ENCODE measurements at regions not wholly inside any gene's neighbourhood (a gene's known extent, or its start where the extent isn't known, plus 50 kb on each side); places are given as distances from the start of the nearest gene placed in this dataset.

DNA sequence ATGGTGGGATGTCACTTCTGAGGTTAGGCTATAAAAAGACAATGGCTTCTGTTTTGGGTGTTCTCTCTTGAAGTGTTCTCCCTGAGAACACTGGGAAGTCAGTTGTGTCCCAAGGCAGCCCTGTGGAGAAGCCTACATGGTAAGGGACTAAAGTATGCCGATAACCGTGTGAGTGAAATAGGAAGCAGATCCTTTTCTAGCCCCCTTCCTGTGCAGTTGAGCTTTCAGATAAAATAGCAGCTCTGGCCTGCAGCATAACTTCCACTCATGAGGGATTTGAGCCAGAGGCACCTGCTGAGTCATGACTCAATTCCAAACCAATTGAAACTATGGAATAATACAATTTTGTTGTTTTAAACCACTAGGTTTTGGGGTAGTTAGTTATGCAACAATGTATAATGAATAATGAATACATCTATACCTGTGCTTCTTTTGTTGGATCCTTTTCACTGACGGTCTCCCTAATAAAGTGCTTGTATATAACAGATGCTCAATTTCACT, 241.6 kb downstream of the TFAP2B start:
- no peaks in the 10 kb centered on the region for H3K27me3 ChIP-seq (ENCODE audit: insufficient read depth)
- no peaks in the 10 kb centered on the region for H3K79me2 ChIP-seq (replicated peaks; ENCODE audit: insufficient read depth)
- H4K20me1 ChIP-seq (replicated peaks; ENCODE audit: insufficient read depth), result no peaks in the 10 kb centered on the region
- no peaks in the 10 kb centered on the region for H3K36me3 ChIP-seq (ENCODE audit: insufficient read depth)
- H3F3A ChIP-seq (replicated peaks; ENCODE audit: low read depth), result no peaks in the 10 kb centered on the region
- ATAC-seq (no peak), DNase-seq (ENCODE audit: low spot score) (no peak)
- H3K9me2 ChIP-seq (ENCODE audit: insufficient read depth), result 0 out of 2 replicates have a peak, but pooled peaks cover 8% of the 10 kb centered on the region
- no peak overlapping the region for H3K4me3 ChIP-seq
- peaks cover 8% of the 10 kb centered on the region; the same call in 2 of the 3 replicates for H3K4me1 Mint-ChIP-seq
- no peak overlapping the region for H3K27ac Mint-ChIP-seq
- H2AFZ ChIP-seq, result no peak overlapping the region
- H3K27me3 Mint-ChIP-seq (ENCODE audit: insufficient read depth, low read depth, poor library complexity), result no peaks in the 10 kb centered on the region
- no peaks in the 10 kb centered on the region for H3K36me3 Mint-ChIP-seq (ENCODE audit: low read depth)
- H3K4me1 ChIP-seq (ENCODE audit: insufficient read depth), result peaks cover 7% of the 10 kb centered on the region; the same call in 1 of the 2 replicates
- H3K4me3 Mint-ChIP-seq, result no peak overlapping the region
- no peak overlapping the region for H3K27ac ChIP-seq (ENCODE audit: low read depth)
- TF ChIP-seq ZNF114 (CRISPR knock-in tag; IDR thresholded peaks at IDR 0.05) (no peak), EZH2phosphoT487 (IDR thresholded peaks at IDR 0.05; ENCODE audit: unreplicated experiment) (no peak), POLR2AphosphoS5 (IDR thresholded peaks at IDR 0.05; ENCODE audit: low read depth) (no peak), EZH2 (IDR thresholded peaks at IDR 0.05; ENCODE audit: low read depth, unreplicated experiment) (no peak), NANOG (IDR thresholded peaks at IDR 0.05; ENCODE audit: borderline replicate concordance) (no peak), CREB1 (CRISPR knock-in tag; IDR thresholded peaks at IDR 0.05; ENCODE audit: low read depth) (no peak), ZNF331 (CRISPR knock-in tag; IDR thresholded peaks at IDR 0.05; ENCODE audit: low read depth) (no peak), STAT1 (IDR thresholded peaks at IDR 0.05; ENCODE audit: unreplicated experiment) (no peak), JUNB (IDR thresholded peaks at IDR 0.05; ENCODE audit: unreplicated experiment) (no peak)
- TF ChIP-seq, protein P1, sequence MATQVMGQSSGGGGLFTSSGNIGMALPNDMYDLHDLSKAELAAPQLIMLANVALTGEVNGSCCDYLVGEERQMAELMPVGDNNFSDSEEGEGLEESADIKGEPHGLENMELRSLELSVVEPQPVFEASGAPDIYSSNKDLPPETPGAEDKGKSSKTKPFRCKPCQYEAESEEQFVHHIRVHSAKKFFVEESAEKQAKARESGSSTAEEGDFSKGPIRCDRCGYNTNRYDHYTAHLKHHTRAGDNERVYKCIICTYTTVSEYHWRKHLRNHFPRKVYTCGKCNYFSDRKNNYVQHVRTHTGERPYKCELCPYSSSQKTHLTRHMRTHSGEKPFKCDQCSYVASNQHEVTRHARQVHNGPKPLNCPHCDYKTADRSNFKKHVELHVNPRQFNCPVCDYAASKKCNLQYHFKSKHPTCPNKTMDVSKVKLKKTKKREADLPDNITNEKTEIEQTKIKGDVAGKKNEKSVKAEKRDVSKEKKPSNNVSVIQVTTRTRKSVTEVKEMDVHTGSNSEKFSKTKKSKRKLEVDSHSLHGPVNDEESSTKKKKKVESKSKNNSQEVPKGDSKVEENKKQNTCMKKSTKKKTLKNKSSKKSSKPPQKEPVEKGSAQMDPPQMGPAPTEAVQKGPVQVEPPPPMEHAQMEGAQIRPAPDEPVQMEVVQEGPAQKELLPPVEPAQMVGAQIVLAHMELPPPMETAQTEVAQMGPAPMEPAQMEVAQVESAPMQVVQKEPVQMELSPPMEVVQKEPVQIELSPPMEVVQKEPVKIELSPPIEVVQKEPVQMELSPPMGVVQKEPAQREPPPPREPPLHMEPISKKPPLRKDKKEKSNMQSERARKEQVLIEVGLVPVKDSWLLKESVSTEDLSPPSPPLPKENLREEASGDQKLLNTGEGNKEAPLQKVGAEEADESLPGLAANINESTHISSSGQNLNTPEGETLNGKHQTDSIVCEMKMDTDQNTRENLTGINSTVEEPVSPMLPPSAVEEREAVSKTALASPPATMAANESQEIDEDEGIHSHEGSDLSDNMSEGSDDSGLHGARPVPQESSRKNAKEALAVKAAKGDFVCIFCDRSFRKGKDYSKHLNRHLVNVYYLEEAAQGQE (IDR thresholded peaks at IDR 0.05; ENCODE audit: unreplicated experiment), result no peak
- TF ChIP-seq, protein P2, sequence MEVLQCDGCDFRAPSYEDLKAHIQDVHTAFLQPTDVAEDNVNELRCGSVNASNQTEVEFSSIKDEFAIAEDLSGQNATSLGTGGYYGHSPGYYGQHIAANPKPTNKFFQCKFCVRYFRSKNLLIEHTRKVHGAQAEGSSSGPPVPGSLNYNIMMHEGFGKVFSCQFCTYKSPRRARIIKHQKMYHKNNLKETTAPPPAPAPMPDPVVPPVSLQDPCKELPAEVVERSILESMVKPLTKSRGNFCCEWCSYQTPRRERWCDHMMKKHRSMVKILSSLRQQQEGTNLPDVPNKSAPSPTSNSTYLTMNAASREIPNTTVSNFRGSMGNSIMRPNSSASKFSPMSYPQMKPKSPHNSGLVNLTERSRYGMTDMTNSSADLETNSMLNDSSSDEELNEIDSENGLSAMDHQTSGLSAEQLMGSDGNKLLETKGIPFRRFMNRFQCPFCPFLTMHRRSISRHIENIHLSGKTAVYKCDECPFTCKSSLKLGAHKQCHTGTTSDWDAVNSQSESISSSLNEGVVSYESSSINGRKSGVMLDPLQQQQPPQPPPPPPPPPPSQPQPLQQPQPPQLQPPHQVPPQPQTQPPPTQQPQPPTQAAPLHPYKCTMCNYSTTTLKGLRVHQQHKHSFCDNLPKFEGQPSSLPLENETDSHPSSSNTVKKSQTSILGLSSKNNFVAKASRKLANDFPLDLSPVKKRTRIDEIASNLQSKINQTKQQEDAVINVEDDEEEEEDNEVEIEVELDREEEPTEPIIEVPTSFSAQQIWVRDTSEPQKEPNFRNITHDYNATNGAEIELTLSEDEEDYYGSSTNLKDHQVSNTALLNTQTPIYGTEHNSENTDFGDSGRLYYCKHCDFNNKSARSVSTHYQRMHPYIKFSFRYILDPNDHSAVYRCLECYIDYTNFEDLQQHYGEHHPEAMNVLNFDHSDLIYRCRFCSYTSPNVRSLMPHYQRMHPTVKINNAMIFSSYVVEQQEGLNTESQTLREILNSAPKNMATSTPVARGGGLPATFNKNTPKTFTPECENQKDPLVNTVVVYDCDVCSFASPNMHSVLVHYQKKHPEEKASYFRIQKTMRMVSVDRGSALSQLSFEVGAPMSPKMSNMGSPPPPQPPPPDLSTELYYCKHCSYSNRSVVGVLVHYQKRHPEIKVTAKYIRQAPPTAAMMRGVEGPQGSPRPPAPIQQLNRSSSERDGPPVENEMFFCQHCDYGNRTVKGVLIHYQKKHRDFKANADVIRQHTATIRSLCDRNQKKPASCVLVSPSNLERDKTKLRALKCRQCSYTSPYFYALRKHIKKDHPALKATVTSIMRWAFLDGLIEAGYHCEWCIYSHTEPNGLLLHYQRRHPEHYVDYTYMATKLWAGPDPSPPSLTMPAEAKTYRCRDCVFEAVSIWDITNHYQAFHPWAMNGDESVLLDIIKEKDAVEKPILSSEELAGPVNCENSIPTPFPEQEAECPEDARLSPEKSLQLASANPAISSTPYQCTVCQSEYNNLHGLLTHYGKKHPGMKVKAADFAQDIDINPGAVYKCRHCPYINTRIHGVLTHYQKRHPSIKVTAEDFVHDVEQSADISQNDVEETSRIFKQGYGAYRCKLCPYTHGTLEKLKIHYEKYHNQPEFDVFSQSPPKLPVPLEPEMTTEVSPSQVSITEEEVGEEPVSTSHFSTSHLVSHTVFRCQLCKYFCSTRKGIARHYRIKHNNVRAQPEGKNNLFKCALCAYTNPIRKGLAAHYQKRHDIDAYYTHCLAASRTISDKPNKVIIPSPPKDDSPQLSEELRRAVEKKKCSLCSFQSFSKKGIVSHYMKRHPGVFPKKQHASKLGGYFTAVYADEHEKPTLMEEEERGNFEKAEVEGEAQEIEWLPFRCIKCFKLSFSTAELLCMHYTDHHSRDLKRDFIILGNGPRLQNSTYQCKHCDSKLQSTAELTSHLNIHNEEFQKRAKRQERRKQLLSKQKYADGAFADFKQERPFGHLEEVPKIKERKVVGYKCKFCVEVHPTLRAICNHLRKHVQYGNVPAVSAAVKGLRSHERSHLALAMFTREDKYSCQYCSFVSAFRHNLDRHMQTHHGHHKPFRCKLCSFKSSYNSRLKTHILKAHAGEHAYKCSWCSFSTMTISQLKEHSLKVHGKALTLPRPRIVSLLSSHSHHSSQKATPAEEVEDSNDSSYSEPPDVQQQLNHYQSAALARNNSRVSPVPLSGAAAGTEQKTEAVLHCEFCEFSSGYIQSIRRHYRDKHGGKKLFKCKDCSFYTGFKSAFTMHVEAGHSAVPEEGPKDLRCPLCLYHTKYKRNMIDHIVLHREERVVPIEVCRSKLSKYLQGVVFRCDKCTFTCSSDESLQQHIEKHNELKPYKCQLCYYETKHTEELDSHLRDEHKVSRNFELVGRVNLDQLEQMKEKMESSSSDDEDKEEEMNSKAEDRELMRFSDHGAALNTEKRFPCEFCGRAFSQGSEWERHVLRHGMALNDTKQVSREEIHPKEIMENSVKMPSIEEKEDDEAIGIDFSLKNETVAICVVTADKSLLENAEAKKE (CRISPR knock-in tag; IDR thresholded peaks at IDR 0.05), result no peak
- TF ChIP-seq, protein P3, sequence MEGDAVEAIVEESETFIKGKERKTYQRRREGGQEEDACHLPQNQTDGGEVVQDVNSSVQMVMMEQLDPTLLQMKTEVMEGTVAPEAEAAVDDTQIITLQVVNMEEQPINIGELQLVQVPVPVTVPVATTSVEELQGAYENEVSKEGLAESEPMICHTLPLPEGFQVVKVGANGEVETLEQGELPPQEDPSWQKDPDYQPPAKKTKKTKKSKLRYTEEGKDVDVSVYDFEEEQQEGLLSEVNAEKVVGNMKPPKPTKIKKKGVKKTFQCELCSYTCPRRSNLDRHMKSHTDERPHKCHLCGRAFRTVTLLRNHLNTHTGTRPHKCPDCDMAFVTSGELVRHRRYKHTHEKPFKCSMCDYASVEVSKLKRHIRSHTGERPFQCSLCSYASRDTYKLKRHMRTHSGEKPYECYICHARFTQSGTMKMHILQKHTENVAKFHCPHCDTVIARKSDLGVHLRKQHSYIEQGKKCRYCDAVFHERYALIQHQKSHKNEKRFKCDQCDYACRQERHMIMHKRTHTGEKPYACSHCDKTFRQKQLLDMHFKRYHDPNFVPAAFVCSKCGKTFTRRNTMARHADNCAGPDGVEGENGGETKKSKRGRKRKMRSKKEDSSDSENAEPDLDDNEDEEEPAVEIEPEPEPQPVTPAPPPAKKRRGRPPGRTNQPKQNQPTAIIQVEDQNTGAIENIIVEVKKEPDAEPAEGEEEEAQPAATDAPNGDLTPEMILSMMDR (conservative IDR thresholded peaks at IDR 0.05; ENCODE audit: low read depth in 2 of 2), result no peak
- TF ChIP-seq, protein P4, sequence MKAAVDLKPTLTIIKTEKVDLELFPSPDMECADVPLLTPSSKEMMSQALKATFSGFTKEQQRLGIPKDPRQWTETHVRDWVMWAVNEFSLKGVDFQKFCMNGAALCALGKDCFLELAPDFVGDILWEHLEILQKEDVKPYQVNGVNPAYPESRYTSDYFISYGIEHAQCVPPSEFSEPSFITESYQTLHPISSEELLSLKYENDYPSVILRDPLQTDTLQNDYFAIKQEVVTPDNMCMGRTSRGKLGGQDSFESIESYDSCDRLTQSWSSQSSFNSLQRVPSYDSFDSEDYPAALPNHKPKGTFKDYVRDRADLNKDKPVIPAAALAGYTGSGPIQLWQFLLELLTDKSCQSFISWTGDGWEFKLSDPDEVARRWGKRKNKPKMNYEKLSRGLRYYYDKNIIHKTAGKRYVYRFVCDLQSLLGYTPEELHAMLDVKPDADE (IDR thresholded peaks at IDR 0.05), result no peak
- no peak overlapping the region for H3K4me2 ChIP-seq
- no peaks in the 10 kb centered on the region for H3K9me3 Mint-ChIP-seq
